Fibroblast of pulmonary artery (primary cell): ENCODE measurements at regions not wholly inside any gene's neighbourhood (a gene's known extent, or its start where the extent isn't known, plus 50 kb on each side); places are given as distances from the start of the nearest gene placed in this dataset.

ENCODE experiments used
- DNase-seq: peaks from one replicate; pipeline ENCODE4 v3.0.0-alpha.2; 2010; ENCODE audit warnings: low read depth
- H3K4me3 ChIP-seq: replicated peaks from 2 replicates; pipeline ENCODE4 v1.5.1; 2011; ENCODE audit warnings: low read depth, mild to moderate bottlenecking, control low read depth, low read length, moderate library complexity
- TF ChIP-seq, protein P1 (sequence below): IDR thresholded peaks from 2 replicates; pipeline ENCODE4 v1.5.1; 2011; ENCODE audit warnings: mild to moderate bottlenecking, control low read depth, low read length, inconsistent platforms; ENCODE audit errors: missing control alignments

GRCh38 chr4:102428122-102428521, 73.0 kb upstream of the NFKB1 start:
- H3K4me3 ChIP-seq = no peak overlapping the region
- no peak for DNase-seq
- TF ChIP-seq, protein P1, sequence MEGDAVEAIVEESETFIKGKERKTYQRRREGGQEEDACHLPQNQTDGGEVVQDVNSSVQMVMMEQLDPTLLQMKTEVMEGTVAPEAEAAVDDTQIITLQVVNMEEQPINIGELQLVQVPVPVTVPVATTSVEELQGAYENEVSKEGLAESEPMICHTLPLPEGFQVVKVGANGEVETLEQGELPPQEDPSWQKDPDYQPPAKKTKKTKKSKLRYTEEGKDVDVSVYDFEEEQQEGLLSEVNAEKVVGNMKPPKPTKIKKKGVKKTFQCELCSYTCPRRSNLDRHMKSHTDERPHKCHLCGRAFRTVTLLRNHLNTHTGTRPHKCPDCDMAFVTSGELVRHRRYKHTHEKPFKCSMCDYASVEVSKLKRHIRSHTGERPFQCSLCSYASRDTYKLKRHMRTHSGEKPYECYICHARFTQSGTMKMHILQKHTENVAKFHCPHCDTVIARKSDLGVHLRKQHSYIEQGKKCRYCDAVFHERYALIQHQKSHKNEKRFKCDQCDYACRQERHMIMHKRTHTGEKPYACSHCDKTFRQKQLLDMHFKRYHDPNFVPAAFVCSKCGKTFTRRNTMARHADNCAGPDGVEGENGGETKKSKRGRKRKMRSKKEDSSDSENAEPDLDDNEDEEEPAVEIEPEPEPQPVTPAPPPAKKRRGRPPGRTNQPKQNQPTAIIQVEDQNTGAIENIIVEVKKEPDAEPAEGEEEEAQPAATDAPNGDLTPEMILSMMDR = no peak

DNA sequence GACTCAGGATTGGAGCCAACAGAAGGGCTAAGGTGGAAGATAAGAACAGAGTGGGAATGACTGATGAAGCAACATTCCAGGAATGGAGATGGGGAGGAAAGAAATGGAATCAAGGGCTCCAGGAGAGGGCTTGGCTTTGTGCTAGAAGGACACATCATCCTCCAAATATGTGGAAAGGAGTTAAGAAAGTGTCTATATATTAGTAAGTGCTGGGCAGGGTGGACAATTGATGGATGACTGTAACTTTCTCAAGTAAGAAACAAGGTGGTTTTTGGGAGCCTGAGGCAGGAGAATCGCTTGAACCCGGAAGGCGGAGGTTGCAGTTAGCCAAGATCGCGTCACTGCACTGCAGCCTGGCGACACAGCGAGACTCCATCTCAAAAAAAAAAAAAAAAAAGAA, 71.6 kb upstream of the NFKB1 start:
- H3K4me3 ChIP-seq = peak overlapping the region; percentile 62
- TF ChIP-seq, protein P1 = no peak
- peak; percentile 92 for DNase-seq

- TF ChIP-seq, protein P1 = no peak
- H3K4me3 ChIP-seq = peak overlapping the region; percentile 62
- peak; percentile 35 for DNase-seq
Observed at GRCh38 chr4:102430461-102430910, 70.7 kb upstream of the NFKB1 start.

- H3K4me3 ChIP-seq = peak overlapping the region; percentile 62
- TF ChIP-seq, protein P1 = no peak
- DNase-seq = no peak
Observed at GRCh38 chr4:102431608-102431961, 69.6 kb upstream of the NFKB1 start.

DNA sequence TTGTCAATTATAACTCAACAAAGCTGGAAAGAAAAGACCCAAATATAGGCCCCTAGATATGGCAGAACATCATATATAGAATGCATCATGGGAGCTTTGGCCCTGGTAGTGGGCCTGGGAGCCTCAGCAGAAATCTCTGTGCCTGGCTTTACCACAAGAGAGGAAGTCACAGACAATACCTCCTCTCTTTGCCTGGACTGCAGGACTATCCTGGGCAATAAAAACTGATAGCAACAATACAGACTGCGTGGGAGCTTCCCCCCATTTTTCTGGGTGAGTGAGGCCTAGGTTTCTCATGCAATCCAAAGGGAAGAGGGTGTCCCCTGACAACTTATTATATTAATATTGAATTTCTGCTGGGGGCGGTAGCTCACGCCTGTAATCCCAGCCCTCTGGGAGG, 64.0 kb upstream of the NFKB1 start:
- TF ChIP-seq, protein P1 = no peak
- DNase-seq = no peak
- H3K4me3 ChIP-seq = no peak overlapping the region

- DNase-seq = peak; percentile 30
- TF ChIP-seq, protein P1 = no peak
- H3K4me3 ChIP-seq = no peak overlapping the region
Observed at GRCh38 chr4:102438396-102439235, 62.5 kb upstream of the NFKB1 start.

- DNase-seq = peak; percentile 99
- peak overlapping the region; percentile 15 for H3K4me3 ChIP-seq
- TF ChIP-seq, protein P1 = no peak
Observed at GRCh38 chr4:102439236-102439614, 61.9 kb upstream of the NFKB1 start.
